ENCODE measurements at regions not wholly inside any gene's neighbourhood (a gene's known extent, or its start where the extent isn't known, plus 50 kb on each side); places are given as distances from the start of the nearest gene placed in this dataset.

GRCh38 chr11:105282658-105283057 lies 143.1 kb upstream of the CARD18 start:
- TF ChIP-seq ZBTB7A (IDR thresholded peaks at IDR 0.05; ENCODE audit: low read depth) (no peak), YY1 (IDR thresholded peaks at IDR 0.05; ENCODE audit: low read depth) (no peak), TCF12 (IDR thresholded peaks at IDR 0.05; ENCODE audit: low read depth) (no peak), EGR1 (IDR thresholded peaks at IDR 0.05) (no peak), TEAD4 (IDR thresholded peaks at IDR 0.05) (no peak), FOXM1 (IDR thresholded peaks at IDR 0.05; ENCODE audit: borderline replicate concordance, low read depth) (no peak), TAF1 (IDR thresholded peaks at IDR 0.05; ENCODE audit: low read depth) (no peak), REST (IDR thresholded peaks at IDR 0.05; ENCODE audit: low read depth) (no peak), CREB1 (IDR thresholded peaks at IDR 0.05; ENCODE audit: low read depth) (no peak)

GRCh38 chr11:105274631-105275030 lies 135.1 kb upstream of the CARD18 start:
- TF ChIP-seq CEBPB (IDR thresholded peaks at IDR 0.05) (no peak), REST (IDR thresholded peaks at IDR 0.05; ENCODE audit: low read depth) (no peak), EGR1 (IDR thresholded peaks at IDR 0.05) (no peak), NFIC (IDR thresholded peaks at IDR 0.05) (no peak), MAX (IDR thresholded peaks at IDR 0.05) (no peak), FOXM1 (IDR thresholded peaks at IDR 0.05; ENCODE audit: borderline replicate concordance, low read depth) (no peak), RAD21 (IDR thresholded peaks at IDR 0.05; ENCODE audit: low read depth) (no peak), ZBTB7A (IDR thresholded peaks at IDR 0.05; ENCODE audit: low read depth) (no peak), TAF1 (IDR thresholded peaks at IDR 0.05; ENCODE audit: low read depth) (no peak), USF1 (IDR thresholded peaks at IDR 0.05) (no peak), TCF12 (IDR thresholded peaks at IDR 0.05; ENCODE audit: low read depth) (no peak)

GRCh38 chr11:105273660-105274280 lies 134.2 kb upstream of the CARD18 start:
- no peak for TF ChIP-seq FOXM1 (IDR thresholded peaks at IDR 0.05; ENCODE audit: borderline replicate concordance, low read depth)
- TF ChIP-seq TEAD4 (IDR thresholded peaks at IDR 0.05), result no peak

- no peak for TF ChIP-seq NFIC (IDR thresholded peaks at IDR 0.05)
Measured at GRCh38 chr11:105269862-105270261, 130.3 kb upstream of the CARD18 start.

GRCh38 chr11:105268404-105269062 lies 129.0 kb upstream of the CARD18 start:
- no peak for TF ChIP-seq USF1 (IDR thresholded peaks at IDR 0.05)
- TF ChIP-seq NFIC (IDR thresholded peaks at IDR 0.05), result no peak
- no peak for TF ChIP-seq EGR1 (IDR thresholded peaks at IDR 0.05)
- TF ChIP-seq CEBPB (IDR thresholded peaks at IDR 0.05), result no peak
- no peak for TF ChIP-seq TAF1 (IDR thresholded peaks at IDR 0.05; ENCODE audit: low read depth)
- no peak for TF ChIP-seq YY1 (IDR thresholded peaks at IDR 0.05; ENCODE audit: low read depth)
- TF ChIP-seq TEAD4 (IDR thresholded peaks at IDR 0.05), result no peak
- TF ChIP-seq MAX (IDR thresholded peaks at IDR 0.05), result no peak
- TF ChIP-seq TCF12 (IDR thresholded peaks at IDR 0.05; ENCODE audit: low read depth), result no peak
- TF ChIP-seq RAD21 (IDR thresholded peaks at IDR 0.05; ENCODE audit: low read depth), result no peak

GRCh38 chr11:105265845-105266244 lies 126.3 kb upstream of the CARD18 start:
- no peak for TF ChIP-seq RAD21 (IDR thresholded peaks at IDR 0.05; ENCODE audit: low read depth)
- TF ChIP-seq CREB1 (IDR thresholded peaks at IDR 0.05; ENCODE audit: low read depth), result no peak
- TF ChIP-seq CEBPB (IDR thresholded peaks at IDR 0.05), result no peak
- no peak for TF ChIP-seq MAX (IDR thresholded peaks at IDR 0.05)
- TF ChIP-seq FOXM1 (IDR thresholded peaks at IDR 0.05; ENCODE audit: borderline replicate concordance, low read depth), result no peak
- TF ChIP-seq ZBTB7A (IDR thresholded peaks at IDR 0.05; ENCODE audit: low read depth), result no peak
- no peak for TF ChIP-seq NFIC (IDR thresholded peaks at IDR 0.05)
- no peak for TF ChIP-seq TCF12 (IDR thresholded peaks at IDR 0.05; ENCODE audit: low read depth)
- TF ChIP-seq YY1 (IDR thresholded peaks at IDR 0.05; ENCODE audit: low read depth), result no peak
- no peak for TF ChIP-seq EGR1 (IDR thresholded peaks at IDR 0.05)
- TF ChIP-seq REST (IDR thresholded peaks at IDR 0.05; ENCODE audit: low read depth), result no peak
